ENCODE measurements at regions not wholly inside any gene's neighbourhood (a gene's known extent, or its start where the extent isn't known, plus 50 kb on each side); places are given as distances from the start of the nearest gene placed in this dataset.
"Not testable (repeated sequence)": the region's sequence is repeated elsewhere in the genome, so short reads cannot be mapped to it uniquely, and the experiment has no call there.

GRCh38 chr4:112708772-112709171 lies 71.8 kb downstream of the LARP7 start:
- DNase-seq = no peak

GRCh38 chr4:112714922-112715901 lies 78.3 kb downstream of the LARP7 start:
- DNase-seq = no peak

- no peak for DNase-seq
These were observed 80.9 kb downstream of the LARP7 start for GRCh38 chr4:112717856-112718255.

GRCh38 chr4:112721627-112722026 lies 84.7 kb downstream of the LARP7 start:
- no peak for DNase-seq

- DNase-seq = no peak
These were observed 89.1 kb downstream of the LARP7 start for GRCh38 chr4:112726041-112726440.

- not testable (repeated sequence) for DNase-seq
These were observed 90.8 kb downstream of the LARP7 start for GRCh38 chr4:112727728-112728127.

GRCh38 chr4:112731715-112732114 lies 94.8 kb downstream of the LARP7 start:
- DNase-seq = no peak

GRCh38 chr4:112732142-112732541 lies 95.2 kb downstream of the LARP7 start:
- DNase-seq = no peak

GRCh38 chr4:112735474-112735951 lies 98.6 kb downstream of the LARP7 start:
- no peak for DNase-seq

- DNase-seq = no peak
These were observed 99.8 kb downstream of the LARP7 start for GRCh38 chr4:112736718-112737135.

GRCh38 chr4:112739442-112739841 lies 102.5 kb downstream of the LARP7 start:
- no peak for DNase-seq

- no peak for DNase-seq
These were observed 110.1 kb downstream of the LARP7 start for GRCh38 chr4:112747036-112747435.

- DNase-seq = no peak
These were observed 111.5 kb downstream of the LARP7 start for GRCh38 chr4:112748352-112748878.

- not testable (repeated sequence) for DNase-seq
These were observed 113.8 kb downstream of the LARP7 start for GRCh38 chr4:112750749-112751148.

- DNase-seq = no peak
These were observed 114.5 kb downstream of the LARP7 start for GRCh38 chr4:112751447-112751846.

- DNase-seq = no peak
These were observed 115.1 kb downstream of the LARP7 start for GRCh38 chr4:112752061-112752460.

GRCh38 chr4:112752510-112752909 lies 115.6 kb downstream of the LARP7 start:
- DNase-seq = no peak

GRCh38 chr4:112753333-112753732 lies 116.4 kb downstream of the LARP7 start:
- no peak for DNase-seq

- no peak for DNase-seq
These were observed 122.4 kb downstream of the LARP7 start for GRCh38 chr4:112759313-112759712.

- DNase-seq = peak; percentile 19
These were observed 128.5 kb downstream of the LARP7 start for GRCh38 chr4:112765317-112765974.

GRCh38 chr4:112766422-112766821 lies 129.5 kb downstream of the LARP7 start:
- no peak for DNase-seq

- no peak for DNase-seq
These were observed 130.4 kb downstream of the LARP7 start for GRCh38 chr4:112767386-112767785.

GRCh38 chr4:112770114-112770513 lies 133.2 kb downstream of the LARP7 start:
- DNase-seq = no peak

GRCh38 chr4:112775801-112776200 lies 138.9 kb downstream of the LARP7 start:
- no peak for DNase-seq
